OCI-LY1 (cell line): ENCODE measurements at regions not wholly inside any gene's neighbourhood (a gene's known extent, or its start where the extent isn't known, plus 50 kb on each side); places are given as distances from the start of the nearest gene placed in this dataset.

ENCODE experiments used
- H2AFZ ChIP-seq: fragments of 200-600 bp; sonication (generic), shearing (Covaris generic); 2 replicates; pipeline ENCODE4 v1.6.0; 2014; ENCODE audit warnings: antibody characterized with exemption, mild to moderate bottlenecking, low read length
- H3F3A ChIP-seq: fragments of 200-600 bp; sonication (generic), shearing (Covaris generic); 2 replicates; pipeline ENCODE4 v1.6.0; 2014; ENCODE audit warnings: mild to moderate bottlenecking, antibody characterized with exemption, low read length, moderate library complexity; ENCODE audit not compliant: insufficient read depth
- H3K27ac ChIP-seq: fragments of 200-600 bp; sonication (generic); 2 replicates; pipeline ENCODE4 v1.5.1; 2014; ENCODE audit warnings: low read length, mixed run types, mild to moderate bottlenecking, low read depth; ENCODE audit not compliant: poor library complexity, severe bottlenecking
- H3K27me3 ChIP-seq: fragments of 200-600 bp; sonication (generic); 2 replicates; pipeline ENCODE4 v1.6.0; 2014; ENCODE audit warnings: antibody characterized with exemption, mild to moderate bottlenecking, low read length, moderate library complexity; ENCODE audit not compliant: insufficient read depth
- H3K36me3 ChIP-seq: fragments of 200-600 bp; sonication (generic); 2 replicates; pipeline ENCODE4 v1.6.1; 2014; ENCODE audit warnings: mild to moderate bottlenecking, antibody characterized with exemption, low read length, moderate library complexity, mixed read lengths; ENCODE audit not compliant: insufficient read depth
- H3K4me1 ChIP-seq: fragments of 200-600 bp; sonication (generic); 2 replicates; pipeline ENCODE4 v1.5.1; 2014; ENCODE audit warnings: mild to moderate bottlenecking, low read length, moderate library complexity; ENCODE audit not compliant: insufficient read depth, severe bottlenecking
- H3K4me2 ChIP-seq: fragments of 200-600 bp; sonication (generic), shearing (Covaris generic); 2 replicates; pipeline ENCODE4 v1.6.1; 2014; ENCODE audit warnings: low read length
- H3K4me3 ChIP-seq: fragments of 200-600 bp; sonication (generic); 2 replicates; pipeline ENCODE4 v1.5.1; 2014; ENCODE audit warnings: low read length, low read depth, mild to moderate bottlenecking, mixed read lengths; ENCODE audit not compliant: poor library complexity, severe bottlenecking
- H3K79me2 ChIP-seq: fragments of 200-600 bp; shearing (Covaris generic); 2 replicates; pipeline ENCODE4 v1.6.1; 2016; ENCODE audit warnings: mixed run types, low read length, mixed read lengths; ENCODE audit not compliant: insufficient read depth
- H3K9ac ChIP-seq: fragments of 200-600 bp; sonication (generic), shearing (Covaris generic); 2 replicates; pipeline ENCODE4 v1.6.1; 2014; ENCODE audit warnings: mild to moderate bottlenecking, low read length, mixed read lengths
- H3K9me2 ChIP-seq: fragments of 200-600 bp; sonication (generic), shearing (Covaris generic); 2 replicates; pipeline ENCODE4 v1.6.1; 2014; ENCODE audit warnings: low read depth, mild to moderate bottlenecking, low read length, mixed read lengths
- H3K9me3 ChIP-seq: fragments of 200-600 bp; shearing (Covaris generic); 2 replicates; pipeline ENCODE4 v1.6.1; 2014; ENCODE audit warnings: low read length, mixed read lengths
- H4K20me1 ChIP-seq: fragments of 200-600 bp; sonication (generic), shearing (Covaris generic); 2 replicates; pipeline ENCODE4 v1.6.0; 2016; ENCODE audit warnings: mild to moderate bottlenecking, low read length; ENCODE audit not compliant: insufficient read depth
- EZH2 ChIP-seq: fragments of 200-600 bp; sonication (generic), shearing (Covaris generic); IDR thresholded peaks from 2 replicates; pipeline ENCODE4 v1.8.0; 2017; ENCODE audit warnings: borderline replicate concordance, mixed run types, mild to moderate bottlenecking, antibody characterized with exemption, low read length, moderate library complexity, mixed read lengths
- TF ChIP-seq, protein P1 (sequence below): fragments of 200-600 bp; sonication (generic), shearing (Covaris generic); IDR thresholded peaks from 2 replicates; pipeline ENCODE4 v1.5.1; 2017; ENCODE audit warnings: mild to moderate bottlenecking, antibody characterized with exemption, low read length, moderate library complexity, mixed read lengths

DNA sequence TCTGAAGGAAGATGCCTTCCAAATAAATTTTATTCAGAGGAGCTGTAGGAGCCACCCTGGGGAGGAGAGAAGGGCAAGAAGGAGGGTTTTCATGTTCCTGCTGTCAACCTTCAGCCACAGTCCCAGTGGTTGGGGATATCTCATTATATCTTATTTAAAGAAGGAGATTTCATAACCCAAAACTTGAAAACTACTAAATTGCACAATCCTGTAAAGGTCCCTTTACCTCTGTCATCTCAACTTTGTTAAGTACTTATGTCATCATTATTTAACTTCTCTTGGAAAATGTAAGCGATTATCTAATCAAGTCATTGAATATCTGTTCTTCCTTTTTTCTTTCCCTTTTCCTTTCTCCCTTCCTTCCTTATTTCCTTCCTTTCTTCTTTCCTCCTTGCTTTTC, 794.5 kb upstream of the IGFBP3 start:
- Histone ChIP-seq H3K4me1 (no peaks in the 10 kb centered on the region), H3K4me3 (no peak overlapping the region), H3F3A (no peaks in the 10 kb centered on the region), H3K9ac (no peak overlapping the region), H3K79me2 (no peaks in the 10 kb centered on the region), H3K36me3 (no peaks in the 10 kb centered on the region), H3K9me2 (no peaks in the 10 kb centered on the region), H4K20me1 (no peaks in the 10 kb centered on the region), H3K27me3 (no peaks in the 10 kb centered on the region), H3K27ac (no peak overlapping the region), H3K9me3 (no peaks in the 10 kb centered on the region), H2AFZ (no peak overlapping the region), H3K4me2 (no peak overlapping the region)
- no peak for TF ChIP-seq EZH2
- TF ChIP-seq, protein P1, sequence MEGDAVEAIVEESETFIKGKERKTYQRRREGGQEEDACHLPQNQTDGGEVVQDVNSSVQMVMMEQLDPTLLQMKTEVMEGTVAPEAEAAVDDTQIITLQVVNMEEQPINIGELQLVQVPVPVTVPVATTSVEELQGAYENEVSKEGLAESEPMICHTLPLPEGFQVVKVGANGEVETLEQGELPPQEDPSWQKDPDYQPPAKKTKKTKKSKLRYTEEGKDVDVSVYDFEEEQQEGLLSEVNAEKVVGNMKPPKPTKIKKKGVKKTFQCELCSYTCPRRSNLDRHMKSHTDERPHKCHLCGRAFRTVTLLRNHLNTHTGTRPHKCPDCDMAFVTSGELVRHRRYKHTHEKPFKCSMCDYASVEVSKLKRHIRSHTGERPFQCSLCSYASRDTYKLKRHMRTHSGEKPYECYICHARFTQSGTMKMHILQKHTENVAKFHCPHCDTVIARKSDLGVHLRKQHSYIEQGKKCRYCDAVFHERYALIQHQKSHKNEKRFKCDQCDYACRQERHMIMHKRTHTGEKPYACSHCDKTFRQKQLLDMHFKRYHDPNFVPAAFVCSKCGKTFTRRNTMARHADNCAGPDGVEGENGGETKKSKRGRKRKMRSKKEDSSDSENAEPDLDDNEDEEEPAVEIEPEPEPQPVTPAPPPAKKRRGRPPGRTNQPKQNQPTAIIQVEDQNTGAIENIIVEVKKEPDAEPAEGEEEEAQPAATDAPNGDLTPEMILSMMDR: no peak

DNA sequence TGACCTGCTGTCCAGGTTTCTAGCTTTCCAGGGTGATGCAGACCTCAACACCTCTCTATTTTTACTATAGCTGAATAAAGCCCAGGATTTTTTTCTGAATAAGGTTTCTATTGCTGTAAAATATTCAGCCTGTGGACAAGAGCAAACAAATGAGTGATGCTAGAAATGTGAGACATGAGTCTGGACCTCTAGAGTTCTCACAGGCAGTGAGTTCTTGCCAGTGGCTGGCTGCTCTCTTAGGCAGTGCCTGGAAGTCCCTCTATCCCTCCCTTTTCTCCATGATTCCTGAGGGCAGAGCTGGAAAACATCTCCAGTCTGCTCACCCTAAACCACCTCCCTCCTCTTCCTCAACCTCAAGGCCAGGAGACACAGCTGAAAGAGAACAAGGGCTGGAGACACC, 793.8 kb upstream of the IGFBP3 start:
- no peak overlapping the region for H2AFZ ChIP-seq
- no peaks in the 10 kb centered on the region for H3K9me3 ChIP-seq
- H4K20me1 ChIP-seq: no peaks in the 10 kb centered on the region
- no peak for TF ChIP-seq EZH2
- TF ChIP-seq, protein P1: no peak
- no peaks in the 10 kb centered on the region for H3K27me3 ChIP-seq
- H3F3A ChIP-seq: no peaks in the 10 kb centered on the region
- no peaks in the 10 kb centered on the region for H3K36me3 ChIP-seq
- no peak overlapping the region for H3K27ac ChIP-seq
- H3K4me3 ChIP-seq: no peak overlapping the region
- H3K9ac ChIP-seq: no peak overlapping the region
- H3K4me2 ChIP-seq: no peak overlapping the region
- no peaks in the 10 kb centered on the region for H3K9me2 ChIP-seq
- H3K4me1 ChIP-seq: no peaks in the 10 kb centered on the region
- no peaks in the 10 kb centered on the region for H3K79me2 ChIP-seq

DNA sequence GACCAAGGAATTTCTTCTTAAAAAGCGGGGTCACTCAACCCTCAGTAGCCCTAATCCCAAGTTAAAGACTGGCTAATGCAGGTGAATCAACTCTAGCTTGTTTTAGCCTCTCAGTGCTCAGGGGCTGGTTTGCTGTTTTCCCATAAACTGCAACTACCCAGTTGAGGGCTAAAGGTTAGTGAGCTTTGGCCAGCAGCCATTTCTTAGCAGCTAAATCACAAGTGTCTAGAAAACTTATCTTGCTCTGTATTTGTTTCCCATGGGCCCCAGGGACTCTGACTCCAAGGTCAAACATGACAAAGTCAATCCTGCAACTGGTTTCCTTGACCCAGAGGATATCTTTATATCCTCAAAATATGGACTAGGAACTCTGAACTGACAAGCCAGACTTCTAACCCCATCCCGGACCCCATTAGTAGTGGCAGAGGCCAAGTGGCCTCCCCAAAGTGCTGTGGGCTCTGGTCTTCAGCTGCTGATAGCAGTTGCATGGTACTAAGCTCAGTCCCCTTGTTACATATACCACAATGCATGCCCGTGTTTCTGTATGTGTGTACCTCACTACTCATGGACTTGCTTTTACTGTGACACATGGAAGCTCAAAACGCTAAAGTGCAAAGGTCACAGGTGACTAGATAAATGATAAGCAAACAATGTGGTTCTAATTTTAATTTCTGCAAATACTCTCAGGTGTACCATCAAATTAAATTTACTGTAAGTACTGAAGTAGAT, 793.0 kb upstream of the IGFBP3 start:
- H3K36me3 ChIP-seq: no peaks in the 10 kb centered on the region
- H3K9me3 ChIP-seq: no peaks in the 10 kb centered on the region
- no peaks in the 10 kb centered on the region for H3K27me3 ChIP-seq
- H3K4me2 ChIP-seq: no peak overlapping the region
- no peak for TF ChIP-seq EZH2
- TF ChIP-seq, protein P1: no peak
- no peak overlapping the region for H3K4me3 ChIP-seq
- H3K4me1 ChIP-seq: no peaks in the 10 kb centered on the region
- H3K9ac ChIP-seq: no peak overlapping the region
- no peak overlapping the region for H2AFZ ChIP-seq
- H3K27ac ChIP-seq: no peak overlapping the region
- no peaks in the 10 kb centered on the region for H4K20me1 ChIP-seq
- no peaks in the 10 kb centered on the region for H3K9me2 ChIP-seq
- no peaks in the 10 kb centered on the region for H3K79me2 ChIP-seq
- no peaks in the 10 kb centered on the region for H3F3A ChIP-seq
